Upper lobe of right lung (tissue), 1 donor: ENCODE measurements at regions not wholly inside any gene's neighbourhood (a gene's known extent, or its start where the extent isn't known, plus 50 kb on each side); places are given as distances from the start of the nearest gene placed in this dataset.
A peak's percentile ranks its signal among the peaks of the same experiment; 100 is the strongest.

ENCODE experiments used
- ATAC-seq: fragments of 200-7000 bp; cut with Tn5 transposase; one replicate; pipeline ENCODE4 v1.9.1; 2020; ENCODE audit warnings: mild to moderate bottlenecking, moderate library complexity
- DNase-seq: peaks from one replicate; pipeline ENCODE4 v3.0.0-alpha.2; 2020
- H3K27ac ChIP-seq: fragments of 200-600 bp; one replicate; pipeline ENCODE4 v1.8.0; 2022
- H3K27me3 ChIP-seq: fragments of 200-600 bp; one replicate; pipeline ENCODE4 v1.8.0; 2022; ENCODE audit warnings: mild to moderate bottlenecking
- H3K36me3 ChIP-seq: fragments of 200-600 bp; one replicate; pipeline ENCODE4 v1.8.0; 2022
- H3K4me1 ChIP-seq: fragments of 200-600 bp; one replicate; pipeline ENCODE4 v1.8.0; 2022
- H3K4me3 ChIP-seq: fragments of 200-600 bp; one replicate; pipeline ENCODE4 v1.8.0; 2022; ENCODE audit warnings: mild to moderate bottlenecking
- H3K9me3 ChIP-seq: fragments of 200-600 bp; one replicate; pipeline ENCODE4 v1.8.0; 2022
- intact Hi-C: fragments of 100-400 bp; cut with DNase I; formaldehyde crosslinking; loops from one replicate; pipeline ENCODE4 v1.11.0; 2022
- TF ChIP-seq, protein P1 (sequence below): fragments of 200-600 bp; IDR thresholded peaks from one replicate; pipeline ENCODE4 v1.8.0; 2022; ENCODE audit warnings: antibody characterized with exemption
- donor health status: DM: no; HTN: yes; CAD: no; lungs with severe emphysema.

DNA sequence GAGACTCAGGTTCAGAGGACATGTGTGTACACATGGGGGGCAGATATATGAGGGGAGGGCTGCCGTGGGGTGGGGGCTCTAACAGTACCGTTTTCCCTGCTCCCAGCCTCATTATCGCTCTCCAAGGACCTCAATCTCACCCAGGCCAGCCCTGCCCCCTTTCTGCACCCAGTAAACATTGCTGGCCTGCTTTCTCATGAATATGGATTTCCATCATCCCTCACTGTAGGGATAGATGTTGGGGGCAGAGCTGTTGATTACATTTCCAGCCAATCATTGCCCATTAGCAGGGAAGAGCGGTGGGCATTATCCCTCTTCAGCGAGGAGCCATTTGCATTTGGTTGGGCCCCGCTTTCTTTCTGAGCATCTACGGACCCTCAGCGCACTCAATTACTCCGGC lies 273.8 kb downstream of the RPS6KC1 start:
- no peaks in the 10 kb centered on the region for H3K4me1 ChIP-seq

DNA sequence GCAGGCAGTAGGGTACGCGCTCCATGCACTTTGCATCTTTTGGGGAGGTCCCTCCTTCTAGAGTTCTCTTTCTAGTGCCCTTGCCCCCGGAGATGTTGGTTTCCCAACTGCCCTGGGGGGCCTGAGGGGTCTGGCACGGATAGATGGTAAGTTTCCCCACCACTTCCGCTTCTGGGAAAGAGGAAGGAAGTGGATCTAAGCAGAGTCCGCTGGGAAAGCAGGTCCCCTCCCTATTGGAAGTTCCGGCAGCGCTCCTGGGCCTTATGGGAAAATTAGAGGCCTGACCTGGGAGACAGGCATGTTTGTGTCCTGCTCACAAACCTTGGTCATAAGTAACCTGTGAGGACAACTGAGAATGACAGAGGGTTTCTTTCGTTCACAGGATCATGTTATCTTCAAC lies 274.4 kb downstream of the RPS6KC1 start:
- TF ChIP-seq, protein P1, sequence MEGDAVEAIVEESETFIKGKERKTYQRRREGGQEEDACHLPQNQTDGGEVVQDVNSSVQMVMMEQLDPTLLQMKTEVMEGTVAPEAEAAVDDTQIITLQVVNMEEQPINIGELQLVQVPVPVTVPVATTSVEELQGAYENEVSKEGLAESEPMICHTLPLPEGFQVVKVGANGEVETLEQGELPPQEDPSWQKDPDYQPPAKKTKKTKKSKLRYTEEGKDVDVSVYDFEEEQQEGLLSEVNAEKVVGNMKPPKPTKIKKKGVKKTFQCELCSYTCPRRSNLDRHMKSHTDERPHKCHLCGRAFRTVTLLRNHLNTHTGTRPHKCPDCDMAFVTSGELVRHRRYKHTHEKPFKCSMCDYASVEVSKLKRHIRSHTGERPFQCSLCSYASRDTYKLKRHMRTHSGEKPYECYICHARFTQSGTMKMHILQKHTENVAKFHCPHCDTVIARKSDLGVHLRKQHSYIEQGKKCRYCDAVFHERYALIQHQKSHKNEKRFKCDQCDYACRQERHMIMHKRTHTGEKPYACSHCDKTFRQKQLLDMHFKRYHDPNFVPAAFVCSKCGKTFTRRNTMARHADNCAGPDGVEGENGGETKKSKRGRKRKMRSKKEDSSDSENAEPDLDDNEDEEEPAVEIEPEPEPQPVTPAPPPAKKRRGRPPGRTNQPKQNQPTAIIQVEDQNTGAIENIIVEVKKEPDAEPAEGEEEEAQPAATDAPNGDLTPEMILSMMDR: no peak
- Histone ChIP-seq H3K4me3 (no peak overlapping the region), H3K36me3 (no peaks in the 10 kb centered on the region), H3K9me3 (no peaks in the 10 kb centered on the region), H3K27me3 (no peaks in the 10 kb centered on the region), H3K4me1 (no peaks in the 10 kb centered on the region), H3K27ac (no peak overlapping the region)
- intact Hi-C loops: no loop called here
- no peak for DNase-seq
- ATAC-seq: no peak

More for the DNA sequence above, 273.8 kb downstream of the RPS6KC1 start:
- no peak overlapping the region for H3K27ac ChIP-seq
- no peaks in the 10 kb centered on the region for H3K27me3 ChIP-seq
- TF ChIP-seq, protein P1: no peak
- ATAC-seq (no peak), DNase-seq (no peak)
- no peak overlapping the region for H3K4me3 ChIP-seq
- no peaks in the 10 kb centered on the region for H3K9me3 ChIP-seq
- no peaks in the 10 kb centered on the region for H3K36me3 ChIP-seq
- intact Hi-C loops: no loop called here

DNA sequence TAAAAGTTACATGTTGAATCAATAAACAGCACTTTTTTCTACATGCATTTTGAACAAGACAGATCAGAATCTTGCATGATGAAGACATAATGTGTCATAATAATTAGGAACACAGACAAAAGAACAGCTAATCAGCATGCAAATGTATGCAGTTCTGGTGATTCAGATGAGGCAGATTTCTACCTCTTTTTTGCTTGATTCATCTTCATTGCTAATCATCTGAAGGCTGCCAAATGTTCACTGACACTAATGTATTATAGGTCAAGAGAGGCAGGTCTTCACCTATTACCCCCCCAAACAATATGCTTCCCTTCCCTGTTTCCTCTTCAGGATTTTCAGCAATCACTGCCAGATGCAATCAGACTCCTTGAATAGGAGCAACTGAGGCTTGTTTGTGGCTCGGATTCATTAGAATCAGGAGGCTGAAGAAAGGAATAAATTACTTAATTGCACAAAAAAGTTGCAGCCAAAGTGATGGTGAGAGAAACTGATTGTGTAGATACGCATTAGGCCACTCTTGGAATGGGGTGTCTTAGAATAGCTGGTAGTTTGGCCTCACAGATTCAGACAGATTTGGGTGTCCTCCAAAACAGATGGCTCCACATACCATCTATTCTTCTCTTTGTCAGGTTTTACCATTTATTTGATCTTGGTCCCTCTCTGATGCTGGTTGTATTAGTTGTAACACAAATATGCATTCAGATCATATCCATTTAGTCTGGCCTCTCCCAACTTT lies 275.4 kb downstream of the RPS6KC1 start:
- H3K4me3 ChIP-seq: no peak overlapping the region
- no peaks in the 10 kb centered on the region for H3K4me1 ChIP-seq
- no peak for ATAC-seq
- H3K9me3 ChIP-seq: no peaks in the 10 kb centered on the region
- H3K27me3 ChIP-seq: no peaks in the 10 kb centered on the region
- no peak for DNase-seq
- H3K27ac ChIP-seq: no peak overlapping the region
- no peaks in the 10 kb centered on the region for H3K36me3 ChIP-seq
- intact Hi-C loops: no loop called here
- TF ChIP-seq, protein P1: no peak

DNA sequence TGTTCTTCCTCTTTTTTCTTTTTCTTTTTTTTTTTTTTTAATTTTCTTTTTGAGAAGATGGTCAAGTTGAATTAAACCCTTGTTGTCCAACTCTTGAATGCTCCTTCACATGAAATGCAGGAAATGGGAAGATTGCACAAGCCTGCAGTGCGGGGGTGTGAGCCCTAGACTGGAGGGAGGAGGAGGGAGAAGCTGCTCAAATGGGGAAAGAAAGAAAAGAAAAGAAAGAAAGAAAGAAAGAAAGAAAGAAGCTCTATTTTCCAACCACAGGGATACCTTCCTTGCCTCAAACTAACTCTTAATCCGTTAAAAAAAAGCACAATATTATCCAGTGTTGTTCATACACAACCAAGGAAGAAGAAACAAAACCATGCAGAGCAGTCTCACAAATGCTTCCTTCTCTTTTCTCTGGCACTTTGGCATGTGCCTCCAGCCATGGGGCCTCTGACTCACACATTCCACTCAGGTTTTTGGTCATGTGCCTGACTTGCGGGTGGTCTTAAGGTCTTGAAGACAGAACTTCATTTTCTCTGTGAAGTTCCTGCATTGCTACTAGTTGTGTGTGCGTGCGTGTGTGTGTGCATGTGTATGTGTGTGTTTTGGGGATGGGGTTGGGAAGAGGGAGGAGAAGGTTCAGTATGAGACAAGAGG lies 276.1 kb downstream of the RPS6KC1 start:
- H3K4me1 ChIP-seq: no peaks in the 10 kb centered on the region
- TF ChIP-seq, protein P1: no peak
- H3K27ac ChIP-seq: peak overlapping the region; percentile 17
- DNase-seq (peak; percentile 84), ATAC-seq (peak; percentile 77)
- no peak overlapping the region for H3K4me3 ChIP-seq
- H3K36me3 ChIP-seq: no peaks in the 10 kb centered on the region
- no peaks in the 10 kb centered on the region for H3K9me3 ChIP-seq
- H3K27me3 ChIP-seq: no peaks in the 10 kb centered on the region
- intact Hi-C loops: no loop called here

DNA sequence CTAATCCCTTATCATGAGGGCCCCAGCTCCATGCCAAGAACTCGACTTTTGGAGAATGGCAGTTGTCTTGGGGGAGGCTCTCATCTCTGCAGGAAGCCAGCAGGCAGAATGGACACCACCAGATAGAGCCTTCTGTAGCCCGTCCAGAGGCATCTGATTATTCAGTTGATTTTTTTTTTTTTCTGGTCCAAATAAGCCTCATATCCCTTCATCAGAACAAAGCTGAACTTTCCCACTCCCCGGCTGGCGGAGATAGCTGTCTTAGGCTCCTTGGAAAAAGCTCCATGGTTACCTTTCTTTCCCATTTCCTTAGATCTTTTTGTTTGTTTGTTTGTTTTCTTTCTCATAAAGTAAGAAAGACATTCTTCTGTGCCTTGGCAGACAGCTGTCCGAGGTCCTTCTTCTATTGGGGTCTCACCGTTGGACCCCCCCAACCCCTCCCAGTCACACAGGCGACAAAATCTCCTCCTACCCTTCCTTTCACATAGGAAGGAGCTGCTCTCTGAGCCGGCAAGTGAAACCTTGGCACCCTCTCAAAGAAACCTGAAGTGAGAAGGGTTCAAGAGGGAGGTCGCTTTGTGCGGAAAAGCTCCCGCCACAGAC lies 278.5 kb downstream of the RPS6KC1 start:
- TF ChIP-seq, protein P1: no peak
- Histone ChIP-seq H3K36me3 (no peaks in the 10 kb centered on the region), H3K9me3 (no peaks in the 10 kb centered on the region), H3K27ac (no peak overlapping the region), H3K4me3 (no peak overlapping the region), H3K4me1 (no peaks in the 10 kb centered on the region), H3K27me3 (no peaks in the 10 kb centered on the region)
- intact Hi-C loops: no loop called here
- DNase-seq (no peak), ATAC-seq (no peak)
